ENCODE measurements at regions not wholly inside any gene's neighbourhood (a gene's known extent, or its start where the extent isn't known, plus 50 kb on each side); places are given as distances from the start of the nearest gene placed in this dataset.

- TF ChIP-seq CTCF (conservative IDR thresholded peaks at IDR 0.05) = no peak
These were observed 50.6 kb downstream of the SLIT2 start for GRCh38 chr4:20302336-20302735.

DNA sequence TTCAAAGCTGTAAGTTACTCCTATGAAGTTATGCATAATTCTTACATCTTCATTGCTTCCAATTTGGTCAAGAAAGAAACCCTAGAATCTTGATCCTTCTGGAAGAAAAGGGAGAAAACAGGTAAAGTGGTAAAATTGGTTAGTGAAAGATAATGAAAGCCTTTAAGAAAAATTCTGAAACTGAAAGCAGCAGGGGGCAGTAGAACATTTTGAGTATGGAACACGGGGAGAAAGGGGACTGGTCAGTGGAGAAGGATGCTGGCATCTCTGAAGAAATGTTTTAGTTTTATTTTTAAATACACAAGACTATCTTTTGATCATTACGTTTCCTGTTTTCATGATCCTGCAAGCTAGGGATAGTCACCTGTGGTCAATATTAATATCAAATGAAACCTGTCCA lies 54.3 kb downstream of the SLIT2 start:
- no peak overlapping the region for H3K27ac ChIP-seq
- TF ChIP-seq CTCF (conservative IDR thresholded peaks at IDR 0.05) = peak; percentile 22; the same call in 1 of the 2 replicates

More at GRCh38 chr4:20302336-20302735, 50.6 kb downstream of the SLIT2 start:
- no peak overlapping the region for H3K27ac ChIP-seq

- no peak overlapping the region for H3K27ac ChIP-seq
- TF ChIP-seq CTCF (conservative IDR thresholded peaks at IDR 0.05) = no peak
These were observed 60.2 kb downstream of the SLIT2 start for GRCh38 chr4:20311856-20312255.

DNA sequence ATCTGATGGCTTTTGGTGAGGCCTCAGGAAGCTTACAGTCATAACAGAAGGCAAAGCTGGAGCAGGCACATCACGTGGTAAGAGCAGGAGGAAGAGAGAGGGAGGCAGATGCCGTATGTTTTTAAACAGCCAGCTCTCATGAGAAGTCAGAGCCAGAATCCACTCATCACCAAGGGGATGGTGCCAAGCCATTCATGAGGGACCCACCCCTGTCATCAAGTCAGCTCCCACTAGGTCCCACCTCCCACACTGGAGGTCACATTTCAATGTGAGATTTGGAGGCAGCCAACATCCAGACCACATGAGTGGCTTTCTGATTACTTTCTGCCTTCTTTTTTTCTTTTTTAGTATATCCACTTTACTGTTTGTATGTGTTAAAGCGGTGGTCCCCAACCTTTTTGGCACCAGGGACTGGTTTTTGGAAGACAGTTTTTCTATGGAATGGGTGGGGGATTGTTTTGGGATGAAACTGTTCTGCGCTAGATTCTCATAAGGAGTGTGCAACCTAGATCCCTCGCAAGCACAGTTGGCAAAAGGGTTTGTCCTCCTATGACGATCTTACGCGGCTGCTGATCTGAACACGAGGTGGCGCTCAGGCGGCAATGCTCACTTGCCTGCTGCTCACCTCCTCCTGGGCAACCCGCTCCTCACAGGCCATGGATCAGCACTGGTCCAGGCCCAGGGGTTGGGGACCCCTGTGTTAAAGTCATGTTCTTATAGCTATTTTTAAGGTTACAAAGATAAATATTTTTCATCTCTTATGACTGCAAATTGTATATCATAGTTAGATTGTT lies 61.7 kb downstream of the SLIT2 start:
- TF ChIP-seq CTCF (conservative IDR thresholded peaks at IDR 0.05) = peak; percentile 51
- H3K27ac ChIP-seq = no peak overlapping the region

GRCh38 chr4:20317424-20317985 lies 65.8 kb downstream of the SLIT2 start:
- TF ChIP-seq CTCF (conservative IDR thresholded peaks at IDR 0.05) = no peak
- no peak overlapping the region for H3K27ac ChIP-seq

GRCh38 chr4:20318001-20318908 lies 66.5 kb downstream of the SLIT2 start:
- no peak for TF ChIP-seq CTCF (conservative IDR thresholded peaks at IDR 0.05)
- H3K27ac ChIP-seq = no peak overlapping the region

DNA sequence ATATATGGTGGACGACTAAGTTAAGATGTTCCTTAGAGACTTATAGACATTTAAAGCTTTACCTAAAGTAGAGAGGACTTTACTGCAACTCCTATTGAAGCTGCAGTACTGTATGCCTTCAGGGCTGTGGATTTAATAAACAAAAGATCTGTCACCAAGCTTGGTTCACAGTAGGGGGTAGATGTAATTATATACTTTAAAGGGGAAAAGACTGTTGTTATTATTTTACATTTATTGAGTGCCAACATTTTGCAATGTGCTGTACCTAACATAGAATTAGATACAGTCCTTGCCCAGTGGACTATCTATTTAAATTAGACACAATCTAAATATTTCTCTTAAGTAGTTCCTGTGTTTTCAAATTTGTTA lies 67.2 kb downstream of the SLIT2 start:
- TF ChIP-seq CTCF (conservative IDR thresholded peaks at IDR 0.05) = no peak

More for the DNA sequence above, 67.2 kb downstream of the SLIT2 start:
- H3K27ac ChIP-seq = no peak overlapping the region

Measured in VCaP (cell line).